Mucosa of gallbladder (tissue), 1 donor: ENCODE measurements at regions not wholly inside any gene's neighbourhood (a gene's known extent, or its start where the extent isn't known, plus 50 kb on each side); places are given as distances from the start of the nearest gene placed in this dataset.

Experiments used
- DNase-seq: peaks from one replicate; pipeline ENCODE4 v3.0.0-alpha.2; 2020; ENCODE audit warnings: low spot score
- donor health status: DM: no; HTN: no; CAD: no.

DNA sequence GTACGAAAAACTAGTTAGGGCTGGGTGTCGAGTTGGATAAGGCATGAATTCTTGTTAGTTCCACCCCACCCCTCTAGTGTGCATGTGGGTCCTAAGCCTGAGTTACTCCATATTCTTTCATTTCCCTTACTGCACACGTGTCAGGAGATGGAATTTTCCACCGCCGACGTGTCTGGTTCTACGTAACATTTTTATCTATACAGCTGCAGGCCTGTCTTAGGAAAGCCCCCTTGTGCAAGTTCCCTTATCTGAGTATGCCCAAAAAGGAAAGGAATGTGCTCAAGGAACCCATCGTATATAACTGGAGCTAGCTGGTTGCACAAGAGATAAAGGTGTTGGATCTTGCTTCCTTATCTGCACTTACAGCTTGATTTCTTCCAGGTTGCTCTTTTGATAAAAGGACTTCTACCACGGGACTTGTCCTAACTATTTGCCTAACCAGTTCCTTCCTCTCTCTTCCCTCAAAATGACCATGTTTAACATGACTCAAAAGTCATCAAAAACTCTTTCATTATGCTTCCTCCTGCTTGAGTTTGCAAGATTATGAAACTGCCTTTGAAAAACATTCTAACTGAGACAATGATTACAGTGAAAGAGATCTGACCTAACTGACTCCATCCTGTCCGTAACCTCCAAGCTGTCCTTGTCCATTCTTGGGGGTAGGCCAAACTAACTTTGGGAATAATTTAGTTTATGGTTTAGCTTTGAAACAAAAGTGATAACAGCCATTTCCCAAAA, 181.4 kb downstream of the AKR1D1 start:
- peak; percentile 21 for DNase-seq

DNA sequence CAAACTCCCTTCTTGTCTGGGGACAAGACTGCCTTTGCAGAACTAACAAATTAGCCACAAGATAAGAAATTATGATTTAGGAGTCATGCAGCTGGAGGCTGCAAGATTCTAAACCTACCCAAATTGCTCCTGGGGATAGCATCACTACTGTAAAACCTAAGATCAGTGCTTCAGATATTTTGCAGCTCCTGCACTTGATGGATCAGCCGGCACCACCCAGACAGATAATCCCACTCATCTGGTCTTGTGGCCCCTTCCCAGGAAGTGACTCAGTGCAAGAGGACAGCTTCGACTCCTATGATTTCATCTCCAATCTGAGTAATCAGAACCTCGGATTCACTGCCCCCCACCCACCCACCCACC, 181.9 kb downstream of the AKR1D1 start:
- DNase-seq: no peak

DNA sequence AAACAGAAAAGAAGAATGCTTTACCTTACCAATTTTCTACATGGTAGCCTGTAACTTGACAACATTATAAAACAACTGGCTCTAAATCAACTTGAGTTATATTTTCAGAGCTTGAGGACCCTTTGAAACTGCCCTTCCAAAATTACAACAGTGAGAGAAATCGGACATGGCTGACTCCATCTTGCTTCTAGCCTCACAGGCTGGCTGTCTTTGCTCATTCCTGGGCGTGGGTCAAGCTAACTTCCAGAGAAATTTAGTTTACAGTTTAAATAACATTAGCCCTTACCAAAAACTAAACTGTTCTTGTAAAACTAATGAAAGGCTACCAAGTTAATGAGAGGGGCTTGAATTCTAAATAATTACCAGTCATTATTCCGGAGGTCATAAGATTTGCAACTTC, 183.4 kb downstream of the AKR1D1 start:
- no peak for DNase-seq

DNA sequence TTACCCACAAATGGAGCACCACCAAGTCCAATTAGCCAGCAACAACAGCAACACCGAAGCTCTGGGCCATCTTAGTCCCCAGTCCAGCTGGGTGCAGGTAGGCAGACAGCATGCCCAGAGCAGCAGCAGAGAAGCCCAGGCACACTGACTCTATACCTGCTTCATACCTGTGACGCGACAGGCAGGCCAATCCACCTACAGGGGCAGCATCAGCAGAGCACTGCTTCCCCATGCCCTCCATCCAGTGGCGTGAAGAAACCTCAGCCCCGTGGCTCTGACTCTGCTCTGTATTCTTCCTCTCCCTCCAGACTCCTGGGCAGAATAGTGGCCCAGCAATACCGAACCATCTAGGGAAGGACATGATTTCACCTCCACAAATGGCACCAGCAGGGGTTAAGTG, 191.7 kb downstream of the AKR1D1 start:
- DNase-seq: no peak

DNA sequence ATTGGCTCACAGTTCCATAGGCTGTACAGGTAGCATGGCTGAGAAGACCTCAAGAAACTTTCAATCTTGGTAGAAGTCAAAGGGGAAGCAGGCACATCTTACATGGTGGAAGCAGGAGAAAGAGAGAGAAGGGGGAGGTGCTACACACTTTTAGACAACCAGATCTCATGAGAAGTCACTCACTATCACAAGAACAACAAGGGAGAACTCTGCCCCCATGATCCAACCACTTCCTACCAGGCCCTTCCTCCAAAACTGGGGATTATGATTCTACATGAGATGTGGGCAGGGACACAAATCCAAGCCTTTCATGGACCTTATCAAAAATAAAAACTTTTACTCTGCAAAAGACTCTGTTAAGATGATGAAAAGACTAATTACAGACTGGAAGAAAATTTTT, 183.2 kb upstream of the TRIM24 start:
- DNase-seq: no peak

DNA sequence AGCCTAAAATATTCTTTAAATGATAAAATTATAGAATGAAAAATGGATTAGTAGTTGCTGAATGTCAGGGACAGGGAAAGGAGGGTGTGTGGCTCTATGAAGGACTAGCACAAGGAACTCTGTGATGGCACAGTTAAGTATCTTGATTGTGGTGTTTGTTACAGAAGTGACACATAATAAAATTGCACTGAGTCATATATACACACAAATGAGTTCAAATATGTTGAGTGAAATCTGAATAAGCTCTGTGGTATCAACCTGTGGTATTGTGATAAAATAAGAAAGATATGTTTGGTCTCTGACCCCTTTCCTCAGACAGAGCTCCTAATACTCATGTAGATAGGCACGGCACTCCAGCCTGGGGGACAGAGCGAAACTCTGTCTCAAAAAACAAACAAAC, 181.5 kb upstream of the TRIM24 start:
- no peak for DNase-seq

DNA sequence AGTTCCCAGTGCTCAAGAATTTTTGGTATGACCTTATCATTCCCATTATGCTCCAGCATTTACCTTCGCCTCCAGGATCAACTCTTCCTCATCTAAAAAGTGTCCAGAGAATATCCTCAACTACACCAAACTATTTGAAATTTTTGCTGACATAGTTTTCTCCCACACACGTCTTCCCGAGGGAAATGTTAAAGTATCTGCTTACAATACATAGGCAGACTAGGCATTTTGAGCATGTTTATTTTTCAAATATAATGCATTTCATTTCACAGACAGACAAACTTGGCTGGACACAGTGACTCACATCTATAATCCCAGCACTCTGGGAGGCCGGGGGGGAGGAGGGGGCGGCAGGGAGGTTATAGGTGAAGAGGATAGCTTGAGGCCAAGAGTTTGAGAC, 177.1 kb upstream of the TRIM24 start:
- no peak for DNase-seq

DNA sequence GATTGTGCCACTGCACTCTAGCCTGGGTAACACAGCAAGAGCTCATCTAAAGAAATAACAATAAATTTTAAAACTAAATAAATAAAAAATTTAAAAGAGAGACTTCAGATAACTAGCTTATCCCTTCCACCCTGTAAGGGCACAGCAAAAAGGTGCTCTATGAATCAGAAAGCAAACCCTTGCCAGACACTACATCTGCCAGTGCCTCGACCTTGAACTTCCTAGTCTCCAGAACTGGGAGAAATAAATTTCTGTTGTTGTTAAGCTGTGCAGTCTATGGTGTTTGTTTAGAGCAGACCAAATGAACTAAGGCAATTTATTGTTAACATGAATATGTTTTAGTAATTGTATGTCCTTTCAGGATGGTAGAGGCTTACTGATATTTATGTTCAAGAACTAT, 174.9 kb upstream of the TRIM24 start:
- DNase-seq: no peak

DNA sequence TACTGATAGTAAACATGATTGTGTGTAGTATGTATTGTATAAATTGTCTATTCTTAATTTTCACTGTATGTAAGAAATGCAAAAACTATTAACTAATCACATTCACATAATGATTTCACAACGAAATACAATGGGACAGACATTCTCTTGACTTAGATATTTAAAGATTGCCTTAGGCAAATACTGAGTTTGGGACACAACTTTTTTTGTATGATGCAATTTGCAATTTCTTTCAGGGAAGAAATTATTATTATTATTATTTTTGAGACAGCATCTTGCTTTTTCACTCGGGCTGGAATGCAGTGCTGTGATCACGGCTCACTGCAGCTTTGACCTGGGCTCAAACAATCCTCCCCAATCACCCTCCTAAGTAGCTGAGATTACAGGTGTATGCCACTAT, 173.2 kb upstream of the TRIM24 start:
- DNase-seq: no peak

DNA sequence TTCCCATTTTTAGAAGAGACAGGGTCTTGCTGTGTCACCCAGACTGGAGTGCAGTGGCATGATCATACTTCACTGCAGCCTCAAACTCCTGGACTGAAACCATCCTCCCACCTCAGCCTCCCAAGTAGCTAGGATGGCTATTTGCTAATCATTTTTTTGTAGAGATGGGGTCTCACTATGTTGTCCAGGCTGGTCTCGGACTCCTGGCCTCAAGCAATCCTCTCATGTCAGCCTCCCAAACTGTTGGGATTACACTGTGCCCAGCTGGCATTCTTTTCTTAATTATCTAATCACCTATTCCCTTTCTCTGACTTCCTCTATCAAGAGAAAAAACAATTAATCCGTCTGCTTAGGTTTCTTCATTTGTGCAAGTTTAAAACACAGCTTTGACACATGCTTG, 172.5 kb upstream of the TRIM24 start:
- DNase-seq: no peak

DNA sequence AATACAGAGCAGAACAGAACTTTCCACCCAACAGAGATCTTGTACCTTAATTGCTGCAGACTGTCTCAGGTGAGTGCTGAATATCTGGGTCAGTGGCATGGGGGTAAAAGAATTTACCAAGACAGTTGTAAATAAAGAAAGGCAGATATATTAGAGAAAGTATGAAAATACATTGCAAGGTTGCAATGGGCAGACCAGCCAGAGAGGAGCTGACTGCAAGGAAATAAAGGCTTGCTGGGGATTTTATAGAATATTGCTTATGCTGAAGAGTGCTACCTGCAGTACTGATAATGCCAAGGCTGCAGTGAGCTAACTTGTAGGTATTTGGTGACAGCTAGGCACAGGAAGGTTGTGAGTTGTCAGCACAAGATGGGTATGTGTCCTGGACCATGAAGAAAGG, 171.0 kb upstream of the TRIM24 start:
- DNase-seq: no peak

DNA sequence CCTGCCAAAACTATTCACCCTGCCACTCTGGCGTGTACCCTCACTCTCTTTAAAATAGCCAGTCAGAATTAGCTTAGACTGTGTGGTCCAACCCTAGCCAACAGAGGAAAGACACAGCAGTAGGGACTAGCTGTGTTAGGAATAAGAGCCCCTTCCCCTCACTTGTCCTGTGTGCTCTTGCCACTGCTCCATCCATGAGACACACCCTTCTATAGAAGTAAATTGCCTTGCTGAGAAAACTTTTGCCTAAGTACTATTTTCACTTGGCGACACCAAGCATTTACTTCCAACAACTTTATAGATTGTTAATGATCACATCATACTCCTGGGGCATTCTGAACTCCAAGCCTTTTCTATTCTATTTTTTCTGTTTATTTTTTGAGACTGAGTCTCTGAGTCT, 170.2 kb upstream of the TRIM24 start:
- DNase-seq: no peak

DNA sequence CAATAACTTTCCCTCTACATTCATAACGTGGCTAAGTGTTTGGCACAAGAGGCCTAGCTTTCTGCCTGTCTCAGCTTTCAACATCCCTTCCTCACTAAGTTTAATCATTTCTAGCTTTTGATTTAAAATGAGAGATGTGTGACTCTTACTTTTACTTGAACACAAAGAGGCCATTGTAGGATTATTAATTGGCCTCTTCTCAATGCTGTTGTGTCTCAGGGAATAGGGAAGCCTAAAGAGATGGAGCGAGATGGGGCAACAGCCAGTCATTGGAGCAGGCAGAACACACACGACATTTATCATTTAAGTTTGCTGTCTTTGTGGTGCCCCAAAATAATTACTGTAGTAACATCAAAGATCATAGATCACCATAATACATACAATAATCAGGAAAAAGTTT, 167.1 kb upstream of the TRIM24 start:
- DNase-seq: no peak

DNA sequence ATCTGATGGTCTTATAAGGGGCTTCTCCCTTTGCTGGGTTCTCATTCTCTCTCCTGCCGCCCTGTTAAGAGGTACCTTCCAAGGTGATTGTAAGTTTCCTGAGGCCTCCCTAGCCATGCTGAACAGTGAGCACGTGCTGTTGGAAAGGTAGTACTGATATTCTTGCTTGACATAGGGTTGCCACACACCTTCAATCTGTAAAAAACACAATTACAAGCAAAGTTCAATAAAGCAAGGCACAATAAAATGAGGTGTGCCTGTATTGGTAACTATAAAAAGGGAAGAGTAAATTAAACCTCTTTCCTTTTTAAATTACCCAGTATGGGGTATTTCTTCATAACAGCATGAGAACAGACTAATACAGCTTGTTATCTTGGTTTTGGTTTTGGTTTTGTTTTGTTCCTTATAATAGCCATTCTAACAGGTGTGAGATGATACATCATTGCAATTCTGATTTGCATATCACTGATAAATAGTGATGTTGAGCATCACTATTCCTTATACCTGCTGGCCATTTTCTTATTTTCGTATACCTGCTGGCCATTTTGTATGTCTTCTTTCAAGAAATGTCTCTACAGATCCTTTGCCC, 164.9 kb upstream of the TRIM24 start:
- no peak for DNase-seq

DNA sequence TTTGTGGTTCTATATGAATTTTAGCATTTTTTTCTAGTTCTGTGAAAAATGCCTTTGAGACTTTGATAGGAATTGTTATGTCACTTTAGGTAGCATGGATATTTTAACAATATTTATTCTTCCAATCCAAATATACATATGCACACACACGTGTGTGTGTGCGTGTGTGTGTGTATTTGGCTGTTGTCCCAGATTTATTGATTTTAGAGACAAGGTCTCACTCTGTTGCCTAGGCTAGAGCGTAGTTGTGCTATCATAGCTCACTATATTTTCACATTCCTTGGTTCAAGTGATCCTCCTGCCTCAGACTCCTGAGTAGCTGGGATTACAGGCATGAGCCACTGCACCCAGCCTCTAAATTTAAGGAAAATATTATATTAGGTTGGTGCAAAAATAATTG, 162.5 kb upstream of the TRIM24 start:
- no peak for DNase-seq

DNA sequence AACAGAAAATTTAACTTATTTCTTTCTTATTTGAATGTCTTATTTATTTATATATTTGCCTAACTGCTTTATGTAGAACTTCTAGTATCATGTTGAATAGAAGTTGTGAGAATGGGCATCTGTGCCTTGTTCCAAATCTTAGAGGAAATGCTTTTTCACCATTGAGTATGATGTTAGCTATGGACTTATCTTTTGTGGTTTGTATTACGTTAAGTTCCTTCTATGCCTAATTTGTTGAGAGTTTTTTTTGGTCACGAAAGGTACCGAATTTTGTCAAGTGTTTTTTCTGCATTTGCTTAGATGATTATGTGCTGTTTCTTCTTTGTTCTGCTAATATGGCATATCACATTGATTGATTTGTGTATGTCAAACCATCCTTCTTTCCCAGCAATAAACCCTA, 161.0 kb upstream of the TRIM24 start:
- DNase-seq: no peak

DNA sequence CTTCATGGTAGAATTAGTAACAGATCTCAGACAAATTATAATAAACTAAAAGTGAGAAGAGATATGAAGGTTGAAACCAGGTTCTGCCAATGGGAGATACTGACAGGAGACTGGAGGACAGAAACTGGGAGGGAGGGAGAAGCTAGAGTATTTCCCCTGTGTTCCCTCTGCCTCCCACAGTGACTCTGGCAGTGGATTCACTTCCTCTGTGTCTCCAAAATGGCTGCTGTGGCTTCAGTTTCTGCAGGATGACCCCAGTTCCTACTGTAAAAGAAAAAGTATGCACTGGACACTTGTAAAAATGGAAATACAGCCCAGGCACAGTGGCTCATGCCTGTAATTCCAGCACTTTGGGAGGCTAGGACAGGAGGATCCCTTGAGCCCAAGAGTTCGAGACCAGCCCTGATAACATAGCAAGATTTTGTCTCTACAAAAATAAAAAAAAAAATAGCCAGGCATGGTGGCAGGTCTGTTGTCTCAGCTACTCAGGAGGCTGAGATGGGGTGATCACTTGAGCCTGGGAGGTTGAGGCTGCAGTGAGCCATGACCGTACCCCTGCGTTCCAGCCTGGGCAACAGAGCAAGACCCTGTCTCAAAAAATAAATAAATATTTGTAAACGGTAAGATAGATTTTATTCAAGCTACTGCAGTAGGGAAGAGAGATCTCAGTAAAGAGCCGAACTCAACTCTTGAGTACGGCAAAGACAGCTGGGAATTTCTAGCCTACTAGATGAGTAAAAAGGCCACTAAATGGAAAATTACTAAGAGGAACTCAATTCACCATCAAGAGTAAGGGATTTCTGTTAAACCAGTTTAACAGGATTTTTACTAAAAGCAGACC, 156.6 kb upstream of the TRIM24 start:
- no peak for DNase-seq

DNA sequence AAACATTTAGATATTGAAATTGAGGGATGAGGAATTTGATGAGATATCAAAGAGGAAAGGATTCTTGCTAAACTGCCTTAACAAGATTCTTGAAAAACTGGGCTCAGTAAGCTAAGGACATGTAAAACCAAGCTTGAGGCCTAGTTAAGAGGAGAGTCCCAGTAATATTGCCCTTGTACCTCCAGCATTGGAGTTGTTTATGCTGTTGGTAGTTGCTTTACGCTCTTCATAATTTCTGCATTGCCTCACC, 156.1 kb upstream of the TRIM24 start:
- DNase-seq: no peak

DNA sequence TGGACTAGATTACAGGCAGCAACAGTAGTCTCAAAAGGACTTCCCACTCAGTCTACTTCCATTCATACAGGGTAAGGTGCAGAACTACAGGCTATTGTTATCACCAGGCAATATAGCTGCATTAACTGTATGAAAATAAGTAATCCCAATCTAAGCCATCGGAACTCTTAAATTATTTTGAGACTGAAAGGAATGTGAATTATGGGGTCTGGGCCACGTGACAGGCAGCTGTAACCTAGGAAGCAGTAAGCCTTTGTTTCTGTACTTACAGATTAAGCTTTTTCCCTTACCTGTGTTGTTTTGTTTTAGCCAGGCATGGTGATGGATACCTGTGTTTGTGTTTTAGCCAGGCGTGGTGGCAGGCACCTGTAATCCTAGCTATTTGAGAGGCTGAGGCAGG, 152.4 kb upstream of the TRIM24 start:
- DNase-seq: no peak

DNA sequence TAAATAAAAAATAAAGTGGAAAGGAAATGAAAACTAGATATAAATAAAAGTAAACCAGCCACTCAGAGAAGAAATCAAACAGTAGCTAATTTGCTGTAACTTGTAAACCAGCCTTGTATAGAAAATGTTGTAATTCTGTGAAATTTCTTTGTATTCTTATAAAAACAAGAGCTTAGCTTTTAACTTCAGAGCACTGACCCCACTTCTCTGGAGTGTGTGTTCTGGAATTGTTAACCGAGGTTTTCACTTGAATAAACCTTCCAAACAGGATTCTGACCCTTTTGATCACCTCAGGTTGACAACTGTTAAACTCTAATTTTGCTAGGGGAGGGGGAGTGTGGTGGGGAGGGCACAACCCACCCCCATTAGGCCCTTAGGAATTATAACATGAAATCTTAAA, 151.9 kb upstream of the TRIM24 start:
- no peak for DNase-seq

DNA sequence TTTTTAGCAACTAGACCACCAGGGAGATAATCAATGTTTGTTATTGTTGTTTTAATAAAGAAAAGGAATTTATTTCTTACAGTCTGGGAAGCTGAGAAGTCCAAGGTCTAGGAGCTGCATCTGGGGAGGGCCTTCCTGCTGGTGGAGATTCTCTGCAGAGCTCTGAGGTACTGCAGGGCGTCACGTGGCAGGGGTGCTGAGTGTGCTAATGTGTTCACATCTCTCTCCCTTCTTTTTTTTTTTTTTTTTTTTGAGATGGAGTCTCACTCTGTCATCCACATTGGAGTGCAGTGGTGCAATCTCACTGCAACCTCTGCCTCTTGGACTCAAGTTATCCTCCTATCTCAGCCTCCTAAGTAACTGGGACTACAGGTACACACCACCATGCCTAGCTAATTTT, 150.9 kb upstream of the TRIM24 start:
- no peak for DNase-seq

DNA sequence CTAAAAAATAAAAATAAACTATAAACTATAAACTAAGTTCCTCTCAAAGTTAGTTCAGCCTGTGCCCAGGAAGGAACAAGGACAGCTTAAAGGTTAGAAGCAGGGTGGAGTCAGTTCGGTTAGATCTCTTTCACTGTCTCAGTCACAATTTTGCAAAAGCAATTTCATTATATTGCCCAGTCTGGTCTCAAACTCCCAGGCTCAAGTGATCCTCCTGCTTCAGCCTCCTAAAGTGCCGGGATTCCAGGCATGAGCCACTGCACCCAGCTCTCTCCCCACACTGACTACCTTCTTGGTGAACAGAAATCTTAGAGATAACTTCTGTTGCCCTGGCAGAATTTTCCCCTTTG, 146.3 kb upstream of the TRIM24 start:
- DNase-seq: no peak

DNA sequence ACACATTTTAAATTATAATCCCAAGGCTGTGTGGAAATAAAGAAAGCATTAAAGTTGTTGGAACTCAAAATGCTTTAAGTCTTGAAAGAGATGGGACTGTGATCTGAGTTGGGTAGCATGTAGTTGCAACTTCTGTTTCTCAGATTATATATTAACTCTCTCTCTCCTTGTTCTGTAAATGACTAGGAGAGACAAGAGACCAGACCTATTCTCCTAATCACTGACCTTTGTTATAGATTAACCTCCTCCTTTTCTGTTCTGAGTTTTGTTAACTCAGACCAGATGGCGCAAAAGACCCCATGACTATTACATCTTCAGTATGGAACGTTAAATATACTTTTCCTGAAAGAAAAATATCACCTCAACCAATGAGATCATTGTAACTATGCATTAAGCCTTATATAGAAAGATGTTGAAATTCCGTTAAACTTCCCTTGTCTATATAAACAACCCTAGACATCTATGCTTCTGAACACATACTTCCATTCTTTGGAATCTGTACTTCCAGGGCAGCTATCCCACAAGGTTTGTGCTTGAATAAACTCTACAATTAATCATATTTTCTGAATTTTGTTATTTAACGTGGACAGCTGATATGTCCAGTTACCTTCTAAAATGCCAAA, 143.5 kb upstream of the TRIM24 start:
- no peak for DNase-seq
